K562 (cell line): ENCODE measurements at regions not wholly inside any gene's neighbourhood (a gene's known extent, or its start where the extent isn't known, plus 50 kb on each side); places are given as distances from the start of the nearest gene placed in this dataset.

ENCODE experiments used
- ATAC-seq: fragments of 200-7000 bp; cut with Tn5 transposase; 3 replicates; pipeline ENCODE4 v1.9.1; 2020; ENCODE audit warnings: moderate library complexity
- BruUV-seq: library from RNA; stranded (reverse); fragments of 400-500 nt; replicated peaks from 2 replicates; lab custom pipeline; 2021; lab: Mats Ljungman, UMichigan
- CTCF ChIA-PET: fragments of 300-600 bp; formaldehyde crosslinking; extraction: SDS; loops from one replicate; lab custom pipeline; 2021; ENCODE audit warnings: low intra/inter-chr PET ratio; lab: Yijun Ruan, JAX
- POLR2A ChIA-PET: fragments of 300-600, 350-650 bp; sonication (Branson Sonifier 250); formaldehyde crosslinking; extraction: SDS; loops from one replicate; lab custom pipeline; 2021; ENCODE audit warnings: antibody characterized with exemption, inconsistent platforms; lab: Yijun Ruan, JAX
- DNase-seq, 4 experiments: peaks; one replicate each; pipeline versions ENCODE4 v3.0.0 to v3.0.0-alpha.2; 2011 to 2018; ENCODE audit warnings: low spot score in 3 of 4, mixed read lengths in 3 of 4; ENCODE audit errors: extremely low read depth in 1 of 4
- FAIRE-seq: peaks from 2 replicates; lab custom pipeline; 2011; peaks lifted over from hg19 to GRCh38; lab: Jason Lieb, UNC
- H2AFZ ChIP-seq: 2 replicates; pipeline ENCODE4 v1.6.0; 2011; ENCODE audit warnings: low read depth, low read length, control low read depth, inconsistent platforms
- H3K27ac ChIP-seq: fragments of 200-600 bp; 3 replicates; pipeline ENCODE4 v1.8.0; 2011; ENCODE audit warnings: low read depth, mild to moderate bottlenecking, control low read depth, inconsistent platforms, low read length, moderate library complexity, mixed read lengths; ENCODE audit errors: extremely low read depth
- H3K27me3 ChIP-seq, 2 experiments: fragments of 300-600 bp in 1 of 2; 2 replicates in 1 of 2; 3 replicates in 1 of 2; pipeline versions ENCODE4 v1.6.0 to v1.8.0; 2011; ENCODE audit warnings: inconsistent platforms in 2 of 2, low read length in 2 of 2, mild to moderate bottlenecking in 1 of 2, mixed read lengths in 1 of 2, moderate library complexity in 1 of 2; ENCODE audit not compliant: control insufficient read depth in 2 of 2, insufficient read depth in 2 of 2
- H3K36me3 ChIP-seq: fragments of 300-600 bp; 3 replicates; pipeline ENCODE4 v1.8.0; 2011; ENCODE audit warnings: mild to moderate bottlenecking, low read length, inconsistent platforms; ENCODE audit not compliant: control insufficient read depth, insufficient read depth
- H3K4me1 ChIP-seq, 2 experiments: fragments of 200-600 bp in 1 of 2; replicated peaks in 1 of 2; 2 replicates in 1 of 2; 3 replicates in 1 of 2; pipeline versions ENCODE4 v1.5.1 to v1.8.0; 2011; ENCODE audit warnings: inconsistent platforms in 2 of 2, low read length in 2 of 2, mild to moderate bottlenecking in 1 of 2, mixed read lengths in 1 of 2, moderate library complexity in 1 of 2; ENCODE audit not compliant: control insufficient read depth in 2 of 2, insufficient read depth in 2 of 2
- H3K4me2 ChIP-seq: 2 replicates; pipeline ENCODE4 v1.6.1; 2011; ENCODE audit warnings: low read length, control low read depth, inconsistent platforms, mixed read lengths; ENCODE audit not compliant: insufficient read depth
- H3K4me3 ChIP-seq: fragments of 200-600 bp; sonication (generic), shearing (Covaris generic); 2 replicates; pipeline ENCODE4 v1.5.1; 2016; ENCODE audit warnings: control low read depth, inconsistent platforms
- H3K79me2 ChIP-seq: fragments of 200-600 bp; 3 replicates; pipeline ENCODE4 v1.8.0; 2011; ENCODE audit warnings: low read length, inconsistent platforms; ENCODE audit not compliant: control insufficient read depth, insufficient read depth
- H3K9ac ChIP-seq, 2 experiments: 2 replicates each; pipeline versions ENCODE4 v1.6.0 to v1.6.1; 2011; ENCODE audit warnings: low read depth in 2 of 2, low read length in 2 of 2, control low read depth in 1 of 2, inconsistent platforms in 1 of 2, mild to moderate bottlenecking in 1 of 2, mixed read lengths in 1 of 2; ENCODE audit not compliant: insufficient read depth in 1 of 2
- H3K9me1 ChIP-seq: one replicate; pipeline ENCODE4 v1.6.0; 2011; ENCODE audit warnings: inconsistent platforms, mild to moderate bottlenecking, low read length, moderate library complexity; ENCODE audit not compliant: control insufficient read depth, insufficient read depth
- H3K9me3 ChIP-seq: replicated peaks from 2 replicates; pipeline ENCODE4 v1.5.1; 2011; ENCODE audit warnings: low read depth, low read length, inconsistent platforms; ENCODE audit not compliant: control insufficient read depth, insufficient read depth
- H4K20me1 ChIP-seq: replicated peaks from 2 replicates; pipeline ENCODE4 v1.6.1; 2011; ENCODE audit warnings: low read length, inconsistent platforms, mixed read lengths; ENCODE audit not compliant: control insufficient read depth, insufficient read depth
- COPS2 ChIP-seq: fragments of 450-650 bp; conservative IDR thresholded peaks from 2 replicates; pipeline ENCODE4 v1.6.1; 2016; ENCODE audit warnings: mild to moderate bottlenecking, moderate library complexity
- HNRNPH1 ChIP-seq: fragments of 200-400 bp; formaldehyde crosslinking; optimal IDR thresholded peaks from 2 replicates; pipeline ENCODE3; 2017; ENCODE audit warnings: low read depth, mild to moderate bottlenecking, low read length, moderate library complexity
- PHTF2 ChIP-seq: fragments of 250-450 bp; sonication (Bioruptor Pico); IDR thresholded peaks from 2 replicates; pipeline ENCODE4 v1.5.0; 2021; ENCODE audit warnings: mild to moderate bottlenecking
- POLR2A ChIP-seq: fragments of 450-650 bp; conservative IDR thresholded peaks from 2 replicates; pipeline ENCODE4 v1.6.1; 2016
- RHOXF2B ChIP-seq: fragments of 250-450 bp; sonication (Bioruptor Pico); conservative IDR thresholded peaks from 2 replicates; pipeline ENCODE4 v1.5.1; 2021
- YY1 ChIP-seq, 3 experiments: IDR thresholded peaks; 2 replicates each; pipeline ENCODE4 v1.6.1; 2011; ENCODE audit warnings: low read length in 2 of 3, mild to moderate bottlenecking in 2 of 3, moderate library complexity in 2 of 3, borderline replicate concordance in 1 of 3, control low read depth in 1 of 3, low read depth in 1 of 3; ENCODE audit not compliant: insufficient read depth in 3 of 3, insufficient replicate concordance in 2 of 3, control insufficient read depth in 1 of 3, insufficient read length in 1 of 3; ENCODE audit errors: extremely low read depth in 1 of 3
- ZEB2 ChIP-seq: fragments of 450-650 bp; IDR thresholded peaks from 2 replicates; pipeline ENCODE4 v1.6.1; 2016
- ZNF696 ChIP-seq: fragments of 250-450 bp; sonication (Bioruptor Pico); conservative IDR thresholded peaks from 2 replicates; pipeline ENCODE4 v1.4.0; 2020; ENCODE audit warnings: mild to moderate bottlenecking, moderate library complexity
- WGBS: fragments of 100-300 bp; shearing (Covaris generic); methylation state at CpG from one replicate; pipeline ENCODE4 v1.1.6; 2016; ENCODE audit warnings: low coverage, mixed read lengths; ENCODE audit not compliant: insufficient coverage; ENCODE audit errors: missing lambda C conversion rate; 5-methylcytosine and 5-hydroxymethylcytosine counted together
- in situ Hi-C: fragments of 300-500 bp; cut with MboI; formaldehyde crosslinking; loops from 4 replicates; pipeline ENCODE4 v1.15.0; 2018; ENCODE audit warnings: inconsistent platforms, mixed read lengths
- intact Hi-C: fragments of 100-400 bp; cut with micrococcal nuclease; formaldehyde crosslinking; loops from 2 replicates; pipeline ENCODE4 v1.14.2; 2022
- TF ChIP-seq, protein P1 (sequence below): fragments of 450-650 bp; formaldehyde crosslinking; IDR thresholded peaks from 2 replicates; pipeline ENCODE4 v1.4.0; 2022; ENCODE audit warnings: missing genetic modification characterization
- TF ChIP-seq, protein P2 (sequence below): sonication (generic); formaldehyde crosslinking; IDR thresholded peaks from 2 replicates; pipeline ENCODE4 v1.8.1; 2023; ENCODE audit warnings: mild to moderate bottlenecking, missing genetic modification reagents

DNA sequence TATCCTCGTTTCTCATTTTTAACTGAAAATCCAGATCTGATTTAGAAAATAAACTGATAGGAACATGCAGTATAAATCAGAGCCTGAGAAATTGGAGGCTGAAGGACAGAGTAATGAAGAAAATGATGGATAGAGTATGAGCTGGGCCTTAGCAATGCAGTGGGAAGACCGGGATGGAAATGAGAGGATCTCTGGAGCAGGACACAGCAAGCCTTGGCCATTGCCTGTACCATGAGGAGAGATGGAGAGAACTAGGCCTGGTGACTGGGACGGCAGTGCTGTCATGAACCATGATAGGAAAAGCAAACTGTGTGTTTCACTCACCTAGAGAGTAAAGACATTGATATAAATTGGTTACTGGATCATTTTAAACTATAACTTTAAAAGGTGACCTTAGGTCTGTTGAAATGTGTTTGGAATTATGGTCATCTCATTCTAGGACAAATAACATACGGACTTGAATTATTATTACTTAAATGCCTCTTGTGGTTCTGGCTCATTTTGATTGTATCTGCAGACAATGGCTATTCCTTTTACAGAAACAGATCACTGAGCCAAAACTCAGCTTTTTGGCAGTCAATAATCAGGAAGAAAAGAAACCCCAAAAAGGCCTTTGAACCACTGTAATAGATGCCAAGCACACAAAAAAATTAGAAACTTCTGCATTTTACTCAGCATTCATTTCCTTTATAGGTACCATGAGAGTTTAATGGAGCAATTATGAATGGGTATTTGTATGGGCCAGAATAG is 251.9 kb upstream of the PRKD1 start:
- no peak for FAIRE-seq
- no peak for TF ChIP-seq RHOXF2B (CRISPR knock-in tag)
- TF ChIP-seq, protein P1, sequence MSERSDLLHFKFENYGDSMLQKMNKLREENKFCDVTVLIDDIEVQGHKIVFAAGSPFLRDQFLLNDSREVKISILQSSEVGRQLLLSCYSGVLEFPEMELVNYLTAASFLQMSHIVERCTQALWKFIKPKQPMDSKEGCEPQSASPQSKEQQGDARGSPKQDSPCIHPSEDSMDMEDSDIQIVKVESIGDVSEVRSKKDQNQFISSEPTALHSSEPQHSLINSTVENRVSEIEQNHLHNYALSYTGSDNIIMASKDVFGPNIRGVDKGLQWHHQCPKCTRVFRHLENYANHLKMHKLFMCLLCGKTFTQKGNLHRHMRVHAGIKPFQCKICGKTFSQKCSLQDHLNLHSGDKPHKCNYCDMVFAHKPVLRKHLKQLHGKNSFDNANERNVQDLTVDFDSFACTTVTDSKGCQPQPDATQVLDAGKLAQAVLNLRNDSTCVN (CRISPR knock-in tag), result no peak
- TF ChIP-seq ZEB2, result no peak
- intact Hi-C loops, result no loop called here
- H3K79me2 ChIP-seq, result no peaks in the 10 kb centered on the region
- H4K20me1 ChIP-seq, result no peaks in the 10 kb centered on the region
- ChIA-PET CTCF (no interaction called here), POLR2A (no interaction called here)
- WGBS, result 0% methylated on average over 3 of the region's 4 CpGs
- BruUV-seq, result no TSS peak
- no peak overlapping the region for H3K4me2 ChIP-seq
- H3K27me3 ChIP-seq, result no peaks in the 10 kb centered on the region
- H3K9me3 ChIP-seq, result no peaks in the 10 kb centered on the region
- no peak for ATAC-seq
- in situ Hi-C loops, result no loop called here
- no peak overlapping the region for H3K9ac ChIP-seq
- no peak overlapping the region for H3K27ac ChIP-seq
- no peaks in the 10 kb centered on the region for H3K9me1 ChIP-seq
- H3K36me3 ChIP-seq, result no peaks in the 10 kb centered on the region
- no peaks in the 10 kb centered on the region for H3K4me1 ChIP-seq
- H2AFZ ChIP-seq, result no peak overlapping the region
- H3K4me3 ChIP-seq, result no peak overlapping the region
- DNase-seq, result no peak

DNA sequence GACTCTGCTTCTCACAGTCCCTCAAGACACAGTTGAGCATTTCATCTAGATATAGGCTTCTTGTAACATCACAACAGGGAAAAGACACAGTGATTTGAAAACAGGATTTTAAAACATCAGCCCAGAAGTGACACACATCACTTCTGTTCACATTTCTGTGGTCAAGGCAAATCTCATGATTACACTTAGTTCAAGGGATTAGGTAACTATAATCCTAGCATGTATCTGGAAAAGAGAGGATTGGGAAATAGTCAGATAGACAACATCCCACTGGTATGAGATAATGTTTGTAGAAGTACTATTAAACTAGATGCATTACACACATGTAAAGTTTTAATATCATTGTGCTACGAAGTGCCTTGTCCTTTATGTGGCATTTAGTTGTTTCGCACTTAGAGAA is 252.6 kb upstream of the PRKD1 start:
- ChIA-PET CTCF (no interaction called here), POLR2A (no interaction called here)
- ATAC-seq, result no peak
- no peaks in the 10 kb centered on the region for H3K9me3 ChIP-seq
- no peaks in the 10 kb centered on the region for H3K79me2 ChIP-seq
- no peak overlapping the region for H2AFZ ChIP-seq
- FAIRE-seq, result no peak
- DNase-seq, result no peak
- WGBS, result 0% methylated on average over 2 of the region's 2 CpGs
- no peaks in the 10 kb centered on the region for H3K9me1 ChIP-seq
- BruUV-seq, result no TSS peak
- H3K4me2 ChIP-seq, result no peak overlapping the region
- H3K27ac ChIP-seq, result no peak overlapping the region
- H3K4me3 ChIP-seq, result no peak overlapping the region
- no peaks in the 10 kb centered on the region for H3K4me1 ChIP-seq
- H3K27me3 ChIP-seq, result no peaks in the 10 kb centered on the region
- H3K9ac ChIP-seq, result no peak overlapping the region
- H4K20me1 ChIP-seq, result no peaks in the 10 kb centered on the region
- intact Hi-C loops (no loop called here), in situ Hi-C loops (no loop called here)
- H3K36me3 ChIP-seq, result no peaks in the 10 kb centered on the region
- TF ChIP-seq HNRNPH1 (no peak), POLR2A (no peak), COPS2 (no peak), PHTF2 (CRISPR knock-in tag) (no peak), ZNF696 (CRISPR knock-in tag) (no peak), YY1 (IDR thresholded peaks at IDR 0.05; ENCODE audit: borderline replicate concordance in 1 of 3, control insufficient read depth in 1 of 3, extremely low read depth in 1 of 3, insufficient read depth in 3 of 3, insufficient read length in 1 of 3, insufficient replicate concordance in 2 of 3, low read depth in 1 of 3, low read length in 2 of 3) (no peak)
- TF ChIP-seq, protein P2, sequence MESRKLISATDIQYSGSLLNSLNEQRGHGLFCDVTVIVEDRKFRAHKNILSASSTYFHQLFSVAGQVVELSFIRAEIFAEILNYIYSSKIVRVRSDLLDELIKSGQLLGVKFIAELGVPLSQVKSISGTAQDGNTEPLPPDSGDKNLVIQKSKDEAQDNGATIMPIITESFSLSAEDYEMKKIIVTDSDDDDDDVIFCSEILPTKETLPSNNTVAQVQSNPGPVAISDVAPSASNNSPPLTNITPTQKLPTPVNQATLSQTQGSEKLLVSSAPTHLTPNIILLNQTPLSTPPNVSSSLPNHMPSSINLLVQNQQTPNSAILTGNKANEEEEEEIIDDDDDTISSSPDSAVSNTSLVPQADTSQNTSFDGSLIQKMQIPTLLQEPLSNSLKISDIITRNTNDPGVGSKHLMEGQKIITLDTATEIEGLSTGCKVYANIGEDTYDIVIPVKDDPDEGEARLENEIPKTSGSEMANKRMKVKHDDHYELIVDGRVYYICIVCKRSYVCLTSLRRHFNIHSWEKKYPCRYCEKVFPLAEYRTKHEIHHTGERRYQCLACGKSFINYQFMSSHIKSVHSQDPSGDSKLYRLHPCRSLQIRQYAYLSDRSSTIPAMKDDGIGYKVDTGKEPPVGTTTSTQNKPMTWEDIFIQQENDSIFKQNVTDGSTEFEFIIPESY (CRISPR knock-in tag), result no peak
